NCI-H446 (cell line): ENCODE measurements at regions not wholly inside any gene's neighbourhood (a gene's known extent, or its start where the extent isn't known, plus 50 kb on each side); places are given as distances from the start of the nearest gene placed in this dataset.
"Not testable (repeated sequence)": the region's sequence is repeated elsewhere in the genome, so short reads cannot be mapped to it uniquely, and the experiment has no call there.

Source experiments
- DNase-seq, 2 experiments: peaks; one replicate each; lab custom pipeline; 2025; lab: John Stamatoyannopoulos, UW

DNA sequence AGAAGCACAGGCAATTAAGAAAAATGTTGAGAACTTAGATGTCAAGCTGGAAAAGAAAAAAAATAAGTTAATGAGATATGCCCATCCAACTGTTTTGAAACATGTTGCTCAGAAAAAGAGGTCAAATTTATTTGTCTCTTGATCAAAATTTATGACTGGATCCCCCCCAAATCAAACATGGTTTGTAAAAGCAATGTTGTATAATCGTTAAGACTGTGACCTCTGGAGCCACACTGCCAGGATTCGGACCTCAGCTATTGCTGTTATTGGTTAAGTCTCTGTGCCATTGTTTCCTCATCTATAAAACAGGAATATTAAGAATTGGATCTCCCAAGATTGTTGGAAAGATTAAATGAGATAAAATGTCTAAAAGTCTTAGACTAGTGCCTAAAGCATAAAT lies 51.9 kb upstream of the LRRK2 start:
- no peak for DNase-seq

- DNase-seq = no peak
Observed at GRCh38 chr12:40171501-40171900, 53.3 kb upstream of the LRRK2 start.

GRCh38 chr12:40171066-40171465 lies 53.7 kb upstream of the LRRK2 start:
- no peak for DNase-seq

DNA sequence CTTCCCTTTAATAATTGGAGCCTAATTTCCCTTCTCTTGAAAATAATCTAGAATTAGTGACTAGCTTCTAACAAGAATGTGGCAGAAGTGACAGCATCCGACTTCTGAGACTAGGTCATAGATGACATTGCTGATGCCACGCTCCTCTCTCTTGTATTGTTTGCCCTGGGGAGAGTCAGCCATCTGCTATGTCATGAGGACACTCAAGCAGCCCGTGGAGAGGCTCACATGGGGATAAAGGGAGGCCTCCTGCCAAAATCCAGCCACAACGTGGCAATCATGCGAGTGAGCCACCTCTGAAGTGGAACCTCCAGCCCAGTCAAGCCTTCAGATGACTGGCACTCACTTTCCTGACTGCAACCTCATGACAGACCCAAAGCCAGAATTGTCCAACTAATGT lies 54.2 kb upstream of the LRRK2 start:
- peak in 1 of 2 experiments; percentile 72 for DNase-seq

GRCh38 chr12:40168868-40169267 lies 55.9 kb upstream of the LRRK2 start:
- no peak for DNase-seq

GRCh38 chr12:40168419-40168818 lies 56.4 kb upstream of the LRRK2 start:
- not testable (repeated sequence) for DNase-seq

DNA sequence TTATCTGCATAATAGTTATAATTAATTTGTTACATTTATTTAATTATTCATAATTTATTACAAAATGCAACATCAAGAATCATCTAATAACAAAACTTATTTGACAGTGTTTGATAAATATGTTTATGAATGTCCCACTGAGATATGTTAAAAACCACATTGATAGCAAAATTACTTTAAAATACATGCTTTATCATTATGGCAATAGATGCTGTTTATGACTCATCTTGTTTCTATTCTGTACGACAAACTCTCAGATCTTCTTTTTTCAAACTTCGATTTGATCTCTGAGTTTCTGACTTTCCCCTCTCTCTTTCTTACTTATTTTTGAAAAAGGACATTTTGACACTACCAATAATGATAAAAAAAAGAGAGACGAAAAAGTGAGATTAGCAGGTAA lies 56.8 kb upstream of the LRRK2 start:
- DNase-seq = no peak

DNA sequence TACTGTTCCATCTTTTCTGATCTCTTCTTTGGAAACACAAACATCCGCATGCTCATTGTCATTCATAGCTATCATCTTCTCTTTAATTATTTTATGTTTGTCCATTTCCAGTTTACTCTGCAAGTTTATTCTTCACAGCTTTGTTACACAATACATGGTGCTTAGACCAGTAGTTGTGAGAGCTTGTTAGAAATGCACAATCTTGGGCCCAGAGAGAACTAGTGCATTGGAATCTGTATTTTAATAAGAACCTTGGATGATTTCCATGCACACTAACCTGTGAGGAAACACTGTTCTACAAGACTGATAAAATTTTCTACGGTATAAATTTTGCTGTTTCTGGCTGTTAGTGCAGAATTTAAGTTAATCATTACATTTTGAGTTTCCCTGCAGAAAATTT lies 59.3 kb upstream of the SLC2A13 start:
- DNase-seq = no peak

DNA sequence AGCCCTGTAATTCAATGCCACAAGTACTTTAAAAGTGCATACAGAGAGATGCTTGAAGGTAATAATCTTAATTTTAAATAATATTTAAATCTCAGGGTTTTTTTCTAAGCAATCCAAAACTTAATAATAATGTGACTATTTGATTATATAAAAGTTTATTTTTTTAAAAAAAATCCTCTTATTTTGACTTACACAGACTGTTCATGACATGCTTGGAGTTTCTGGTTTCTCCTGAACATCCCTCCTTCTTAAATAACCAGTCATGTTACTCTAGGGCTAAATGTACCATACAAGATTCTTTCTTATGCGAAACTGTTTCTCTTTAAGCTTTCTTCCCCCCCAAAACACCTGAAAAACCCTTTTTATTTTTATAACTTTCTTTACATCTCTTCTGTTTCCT lies 58.2 kb upstream of the SLC2A13 start:
- DNase-seq = no peak

- no peak for DNase-seq
Observed at GRCh38 chr12:40162033-40162432, 56.2 kb upstream of the SLC2A13 start.

DNA sequence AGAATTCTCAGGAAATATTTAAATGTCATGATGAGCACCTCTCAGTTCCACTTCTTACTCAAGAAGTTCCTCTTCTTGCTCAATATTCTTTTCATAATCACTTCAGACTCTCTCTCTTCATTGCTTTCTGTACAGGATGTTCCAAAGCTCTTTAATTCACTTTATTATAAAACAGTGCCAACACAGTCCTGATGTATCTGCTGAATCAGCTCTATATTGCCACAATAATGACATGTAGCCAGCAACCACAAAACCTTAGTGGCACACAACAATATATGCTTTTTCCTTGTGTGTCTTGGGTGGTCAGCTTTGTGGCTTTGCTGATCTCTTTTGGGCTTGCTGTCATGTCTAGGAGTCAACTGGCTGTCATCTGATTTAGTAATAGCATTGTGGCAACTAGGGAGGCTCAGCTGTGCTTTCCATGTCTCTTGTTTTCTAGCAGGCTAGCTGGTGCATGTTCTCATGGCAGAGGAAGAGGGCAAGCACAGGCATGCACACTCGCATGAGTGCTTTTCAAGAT lies 52.8 kb upstream of the SLC2A13 start:
- peak; percentile 52 to 56 for DNase-seq

GRCh38 chr12:40157336-40157735 lies 51.5 kb upstream of the SLC2A13 start:
- DNase-seq = no peak

DNA sequence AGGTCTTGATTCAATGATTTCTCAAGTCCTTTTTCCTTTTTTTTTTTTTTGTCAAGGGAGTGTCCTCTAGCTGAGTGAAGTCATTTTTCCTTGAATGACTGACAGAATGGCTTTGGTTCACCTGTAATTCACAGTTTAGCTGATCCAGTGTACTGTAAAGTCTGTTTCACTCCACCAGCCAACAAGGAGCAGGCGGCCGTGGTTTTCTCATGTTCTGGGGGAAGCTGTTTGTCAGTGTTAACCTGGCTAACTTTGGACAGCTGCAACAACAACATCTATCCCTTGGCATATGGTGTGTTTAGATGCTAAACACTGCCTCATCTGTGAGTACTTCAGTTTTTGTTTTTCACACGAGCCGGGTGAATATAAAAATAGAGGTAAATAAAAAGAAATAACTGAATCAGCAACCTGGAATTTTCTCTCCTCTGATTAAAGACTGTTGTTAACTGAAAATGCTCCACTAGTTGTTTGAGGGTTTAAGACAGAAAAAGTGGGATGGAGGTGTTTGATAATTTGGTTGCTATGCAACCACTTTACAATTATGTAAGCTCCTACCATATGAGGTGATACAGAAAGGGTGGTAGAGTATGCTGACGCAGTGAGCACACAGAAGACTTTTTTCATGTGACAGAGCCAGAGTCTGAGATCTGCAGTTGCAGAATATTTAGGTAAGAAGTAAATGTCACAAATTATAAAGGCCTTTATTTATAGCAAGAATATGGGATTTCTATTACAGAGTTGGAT lies 50.3 kb upstream of the SLC2A13 start:
- no peak for DNase-seq
